B cell (primary cell): ENCODE measurements at regions not wholly inside any gene's neighbourhood (a gene's known extent, or its start where the extent isn't known, plus 50 kb on each side); places are given as distances from the start of the nearest gene placed in this dataset.

Source experiments
- ATAC-seq: fragments of 200-7000 bp; cut with Tn5 transposase; one replicate; pipeline ENCODE4 v1.10.0; 2021; ENCODE audit warnings: low read depth, mild to moderate bottlenecking, moderate number of reproducible peaks, moderate library complexity
- CTCF ChIA-PET: fragments of 350-600 bp; sonication (Branson Sonifier 250); formaldehyde crosslinking; loops from one replicate; lab custom pipeline; 2021; ENCODE audit warnings: antibody characterized with exemption, inconsistent platforms; lab: Charles Lee
- POLR2A ChIA-PET: fragments of 350-600 bp; sonication (Branson Sonifier 250); formaldehyde crosslinking; loops from one replicate; lab custom pipeline; 2021; ENCODE audit warnings: antibody characterized with exemption; lab: Charles Lee
- DNase-seq: peaks from one replicate; pipeline ENCODE4 v3.0.0; 2013
- H2AFZ ChIP-seq: 2 replicates; pipeline ENCODE4 v1.6.1; 2012; ENCODE audit warnings: mild to moderate bottlenecking, low read depth, low read length; ENCODE audit not compliant: insufficient read depth, poor library complexity, severe bottlenecking
- H3K27ac ChIP-seq, 2 donors: 1 replicate in 1 of 2; 2 replicates in 1 of 2; pipeline ENCODE4 v1.5.1; 2012 to 2013; ENCODE audit warnings: low read length in 2 of 2, mild to moderate bottlenecking in 2 of 2, moderate library complexity in 1 of 2
- H3K27me3 ChIP-seq, 4 experiments: fragments of 200-600 bp in 1 of 4; sonication (generic) in 1 of 4; replicated peaks in 1 of 4; 1 replicate in 2 of 4; 2 replicates in 2 of 4; pipeline versions ENCODE4 v1.6.1 to v1.7.0; 2013 to 2016; ENCODE audit warnings: low read length in 3 of 4, mild to moderate bottlenecking in 2 of 4, mixed read lengths in 1 of 4, moderate library complexity in 1 of 4; ENCODE audit not compliant: insufficient read depth in 4 of 4, control insufficient read depth in 3 of 4; ENCODE audit errors: control extremely low read depth in 1 of 4
- H3K36me3 ChIP-seq, 2 experiments: replicated peaks in 1 of 2; 1 replicate in 1 of 2; 2 replicates in 1 of 2; pipeline versions ENCODE4 v1.6.1 to v1.7.1; 2013; ENCODE audit warnings: low read length in 1 of 2; ENCODE audit not compliant: insufficient read depth in 2 of 2, control insufficient read depth in 1 of 2; ENCODE audit errors: control extremely low read depth in 1 of 2, extremely low read depth in 1 of 2
- H3K4me1 ChIP-seq, 2 donors: fragments of 200-600 bp in 1 of 2; sonication (generic) in 1 of 2; 1 replicate in 1 of 2; 2 replicates in 1 of 2; pipeline versions ENCODE4 v1.5.1 to v1.6.1; 2013 to 2017; ENCODE audit warnings: low read length in 2 of 2; ENCODE audit not compliant: control insufficient read depth in 2 of 2, insufficient read depth in 2 of 2
- H3K4me2 ChIP-seq: replicated peaks from 2 replicates; pipeline ENCODE3; 2012; ENCODE audit warnings: mild to moderate bottlenecking, low read depth, low read length; ENCODE audit not compliant: poor library complexity, severe bottlenecking
- H3K4me3 ChIP-seq, 5 experiments: fragments of 200-600 bp in 1 of 5; sonication (generic) in 1 of 5; 1 replicate in 3 of 5; 2 replicates in 2 of 5; pipeline versions ENCODE4 v1.5.1 to v1.7.0; 2011 to 2016; ENCODE audit warnings: low read length in 4 of 5, mild to moderate bottlenecking in 4 of 5, low read depth in 2 of 5, control low read depth in 1 of 5, moderate library complexity in 1 of 5; ENCODE audit not compliant: insufficient read depth in 1 of 5; ENCODE audit errors: control extremely low read depth in 1 of 5, extremely low read depth in 1 of 5
- H3K79me2 ChIP-seq: fragments of 200-600 bp; sonication (generic); one replicate; pipeline ENCODE4 v1.6.0; 2016; ENCODE audit warnings: low read length; ENCODE audit not compliant: control insufficient read depth, insufficient read depth
- H3K9ac ChIP-seq: fragments of 200-600 bp; sonication (generic); 2 replicates; pipeline ENCODE4 v1.6.1; 2017; ENCODE audit warnings: mild to moderate bottlenecking, low read length, moderate library complexity
- H3K9me3 ChIP-seq, 3 donors: one replicate each; pipeline versions ENCODE4 v1.6.1 to v1.7.1; 2013; ENCODE audit warnings: low read length in 2 of 3; ENCODE audit not compliant: control insufficient read depth in 2 of 3, insufficient read depth in 1 of 3; ENCODE audit errors: control extremely low read depth in 1 of 3
- H4K20me1 ChIP-seq: 2 replicates; pipeline ENCODE4 v1.6.0; 2012; ENCODE audit warnings: mild to moderate bottlenecking, low read length; ENCODE audit not compliant: insufficient read depth, control insufficient read depth, poor library complexity, severe bottlenecking
- H3K27ac Mint-ChIP-seq: one replicate; pipeline ENCODE4 v1.8.0; 2021; ENCODE audit warnings: mixed read lengths
- H3K27me3 Mint-ChIP-seq: one replicate; pipeline ENCODE4 v1.8.0; 2021; ENCODE audit warnings: mixed read lengths
- H3K4me1 Mint-ChIP-seq: one replicate; pipeline ENCODE4 v1.8.0; 2021; ENCODE audit warnings: mixed read lengths
- H3K4me3 Mint-ChIP-seq: one replicate; pipeline ENCODE4 v1.8.0; 2021; ENCODE audit warnings: mixed read lengths
- H3K9me3 Mint-ChIP-seq: one replicate; pipeline ENCODE4 v1.8.0; 2022; ENCODE audit warnings: mixed read lengths; ENCODE audit not compliant: insufficient read depth
- CTCF ChIP-seq: fragments of 200-600 bp; IDR thresholded peaks from one replicate; pipeline ENCODE4 v1.8.0; 2022; ENCODE audit warnings: antibody characterized with exemption, mild to moderate bottlenecking
- EZH2 ChIP-seq: IDR thresholded peaks from 2 replicates; pipeline ENCODE4 v1.6.1; 2012; ENCODE audit warnings: borderline replicate concordance, low read depth, mild to moderate bottlenecking, moderate library complexity, low read length; ENCODE audit not compliant: insufficient read depth, poor library complexity, severe bottlenecking
- WGBS: methylation state at CpG from one replicate; pipeline ENCODE4 v1.1.5; 2013; ENCODE audit warnings: missing lambda C conversion rate; ENCODE audit not compliant: insufficient coverage; 5-methylcytosine and 5-hydroxymethylcytosine counted together
- intact Hi-C: fragments of 100-400 bp; cut with micrococcal nuclease; formaldehyde crosslinking; loops from one replicate; pipeline ENCODE4 v1.10.0; 2022

- H2AFZ ChIP-seq, result no peak overlapping the region
- DNase-seq, result no peak
- H3K4me1 Mint-ChIP-seq, result peaks cover 11% of the 10 kb centered on the region
These were observed 72.6 kb upstream of the ARHGAP24 start for GRCh38 chr4:85402371-85402770.

GRCh38 chr4:85406185-85406584 lies 68.8 kb upstream of the ARHGAP24 start:
- intact Hi-C loops, result no loop called here
- Mint-ChIP-seq H3K4me1 (no peaks in the 10 kb centered on the region), H3K27me3 (no peaks in the 10 kb centered on the region), H3K27ac (no peak overlapping the region), H3K4me3 (no peak overlapping the region), H3K9me3 (no peaks in the 10 kb centered on the region)
- H3K9ac ChIP-seq, result no peak overlapping the region
- no peaks in the 10 kb centered on the region for H3K27me3 ChIP-seq
- H3K4me1 ChIP-seq, result no peaks in the 10 kb centered on the region
- POLR2A ChIA-PET, result no interaction called here
- no peak overlapping the region for H3K4me3 ChIP-seq
- H3K4me2 ChIP-seq, result no peak overlapping the region
- no peak overlapping the region for H3K27ac ChIP-seq
- ATAC-seq (no peak), DNase-seq (no peak)
- CTCF ChIA-PET, result no interaction called here
- H3K36me3 ChIP-seq, result no peaks in the 10 kb centered on the region
- TF ChIP-seq CTCF, result no peak
- TF ChIP-seq EZH2, result no peak
- WGBS, result no CpG with 5 or more reads among the region's 2 CpGs
- no peaks in the 10 kb centered on the region for H4K20me1 ChIP-seq
- no peak overlapping the region for H2AFZ ChIP-seq
- H3K9me3 ChIP-seq, result no peaks in the 10 kb centered on the region
- H3K79me2 ChIP-seq, result no peaks in the 10 kb centered on the region

More at GRCh38 chr4:85402371-85402770, 72.6 kb upstream of the ARHGAP24 start:
- H3K9me3 ChIP-seq, result no peaks in the 10 kb centered on the region
- H3K79me2 ChIP-seq, result no peaks in the 10 kb centered on the region
- Mint-ChIP-seq H3K27ac (no peak overlapping the region), H3K27me3 (no peaks in the 10 kb centered on the region), H3K9me3 (no peaks in the 10 kb centered on the region), H3K4me3 (no peak overlapping the region)
- no peaks in the 10 kb centered on the region for H4K20me1 ChIP-seq
- H3K9ac ChIP-seq, result no peak overlapping the region
- TF ChIP-seq CTCF (no peak), EZH2 (no peak)
- 80% methylated on average over 1 of the region's 3 CpGs for WGBS
- H3K4me1 ChIP-seq, result peaks cover 4 to 7% of the 10 kb centered on the region in 2 donors
- ChIA-PET CTCF (no interaction called here), POLR2A (no interaction called here)
- H3K27ac ChIP-seq, result no peak overlapping the region
- H3K4me3 ChIP-seq, result no peak overlapping the region
- no peak for ATAC-seq
- intact Hi-C loops, result no loop called here
- H3K36me3 ChIP-seq, result no peaks in the 10 kb centered on the region
- H3K4me2 ChIP-seq, result no peak overlapping the region
- H3K27me3 ChIP-seq, result no peaks in the 10 kb centered on the region
